ENCODE measurements at regions not wholly inside any gene's neighbourhood (a gene's known extent, or its start where the extent isn't known, plus 50 kb on each side); places are given as distances from the start of the nearest gene placed in this dataset.

DNA sequence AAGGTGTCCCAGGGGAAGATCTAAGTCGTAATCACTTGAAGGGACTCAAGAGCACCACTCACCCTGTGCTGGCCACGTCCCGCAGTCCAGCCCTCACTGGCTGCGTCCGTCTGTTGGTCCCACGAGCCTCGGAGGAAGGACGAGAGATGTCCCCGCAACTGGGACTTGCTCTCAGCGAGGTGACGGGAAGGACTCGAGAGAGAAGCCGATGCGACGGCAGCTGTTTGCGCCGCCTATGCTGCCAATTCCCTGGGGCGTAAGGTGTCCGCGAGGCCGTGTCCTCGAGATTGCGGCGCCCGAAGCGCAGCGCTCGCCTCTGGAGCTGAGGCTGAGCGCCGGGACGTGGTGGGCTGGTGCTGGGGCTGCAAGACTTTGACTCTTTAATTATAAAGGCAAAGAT is 100.6 kb upstream of the SEMA3E start (continued):
- TF ChIP-seq, protein P1, sequence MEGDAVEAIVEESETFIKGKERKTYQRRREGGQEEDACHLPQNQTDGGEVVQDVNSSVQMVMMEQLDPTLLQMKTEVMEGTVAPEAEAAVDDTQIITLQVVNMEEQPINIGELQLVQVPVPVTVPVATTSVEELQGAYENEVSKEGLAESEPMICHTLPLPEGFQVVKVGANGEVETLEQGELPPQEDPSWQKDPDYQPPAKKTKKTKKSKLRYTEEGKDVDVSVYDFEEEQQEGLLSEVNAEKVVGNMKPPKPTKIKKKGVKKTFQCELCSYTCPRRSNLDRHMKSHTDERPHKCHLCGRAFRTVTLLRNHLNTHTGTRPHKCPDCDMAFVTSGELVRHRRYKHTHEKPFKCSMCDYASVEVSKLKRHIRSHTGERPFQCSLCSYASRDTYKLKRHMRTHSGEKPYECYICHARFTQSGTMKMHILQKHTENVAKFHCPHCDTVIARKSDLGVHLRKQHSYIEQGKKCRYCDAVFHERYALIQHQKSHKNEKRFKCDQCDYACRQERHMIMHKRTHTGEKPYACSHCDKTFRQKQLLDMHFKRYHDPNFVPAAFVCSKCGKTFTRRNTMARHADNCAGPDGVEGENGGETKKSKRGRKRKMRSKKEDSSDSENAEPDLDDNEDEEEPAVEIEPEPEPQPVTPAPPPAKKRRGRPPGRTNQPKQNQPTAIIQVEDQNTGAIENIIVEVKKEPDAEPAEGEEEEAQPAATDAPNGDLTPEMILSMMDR (conservative IDR thresholded peaks at IDR 0.05; ENCODE audit: low read depth in 2 of 2) = no peak
- TF ChIP-seq ZNF114 (CRISPR knock-in tag; IDR thresholded peaks at IDR 0.05) = no peak

DNA sequence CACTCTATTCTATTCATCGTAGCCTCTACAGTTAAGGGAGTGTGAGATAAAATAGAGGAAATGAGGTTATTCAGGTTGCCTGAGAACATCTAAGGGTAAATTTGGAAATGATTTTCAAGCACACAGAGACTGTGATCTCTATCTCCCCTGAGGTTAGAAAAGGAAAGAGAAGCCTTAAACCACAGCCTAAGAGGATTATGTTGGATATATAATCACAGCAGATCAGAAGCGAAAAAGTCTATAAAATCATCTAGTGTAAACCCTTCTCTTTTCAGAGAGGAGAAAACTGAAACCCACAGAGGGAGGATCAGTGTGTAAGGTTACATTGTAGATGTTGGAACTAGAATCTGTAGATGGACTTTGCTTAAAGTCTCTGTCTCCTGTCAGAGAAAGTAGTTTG is 90.6 kb upstream of the SEMA3E start:
- no peaks in the 10 kb centered on the region for H3K9me3 Mint-ChIP-seq
- DNase-seq (ENCODE audit: low spot score) (no peak), ATAC-seq (no peak)
- no peaks in the 10 kb centered on the region for H3K36me3 Mint-ChIP-seq (ENCODE audit: low read depth)
- Histone ChIP-seq H4K20me1 (replicated peaks; ENCODE audit: insufficient read depth) (no peaks in the 10 kb centered on the region), H3F3A (replicated peaks; ENCODE audit: low read depth) (no peaks in the 10 kb centered on the region), H3K27me3 (ENCODE audit: insufficient read depth) (no peaks in the 10 kb centered on the region), H2AFZ (no peak overlapping the region), H3K4me3 (no peak overlapping the region), H3K4me2 (no peak overlapping the region), H3K79me2 (replicated peaks; ENCODE audit: insufficient read depth) (no peaks in the 10 kb centered on the region), H3K4me1 (ENCODE audit: insufficient read depth) (no peaks in the 10 kb centered on the region), H3K9me2 (ENCODE audit: insufficient read depth) (no peaks in the 10 kb centered on the region), H3K36me3 (ENCODE audit: insufficient read depth) (no peaks in the 10 kb centered on the region), H3K27ac (ENCODE audit: low read depth) (no peak overlapping the region)
- H3K27ac Mint-ChIP-seq = no peak overlapping the region
- no peak overlapping the region for H3K4me3 Mint-ChIP-seq
- peaks cover 3% of the 10 kb centered on the region; the same call in 2 of the 3 replicates for H3K4me1 Mint-ChIP-seq
- TF ChIP-seq, protein P2, sequence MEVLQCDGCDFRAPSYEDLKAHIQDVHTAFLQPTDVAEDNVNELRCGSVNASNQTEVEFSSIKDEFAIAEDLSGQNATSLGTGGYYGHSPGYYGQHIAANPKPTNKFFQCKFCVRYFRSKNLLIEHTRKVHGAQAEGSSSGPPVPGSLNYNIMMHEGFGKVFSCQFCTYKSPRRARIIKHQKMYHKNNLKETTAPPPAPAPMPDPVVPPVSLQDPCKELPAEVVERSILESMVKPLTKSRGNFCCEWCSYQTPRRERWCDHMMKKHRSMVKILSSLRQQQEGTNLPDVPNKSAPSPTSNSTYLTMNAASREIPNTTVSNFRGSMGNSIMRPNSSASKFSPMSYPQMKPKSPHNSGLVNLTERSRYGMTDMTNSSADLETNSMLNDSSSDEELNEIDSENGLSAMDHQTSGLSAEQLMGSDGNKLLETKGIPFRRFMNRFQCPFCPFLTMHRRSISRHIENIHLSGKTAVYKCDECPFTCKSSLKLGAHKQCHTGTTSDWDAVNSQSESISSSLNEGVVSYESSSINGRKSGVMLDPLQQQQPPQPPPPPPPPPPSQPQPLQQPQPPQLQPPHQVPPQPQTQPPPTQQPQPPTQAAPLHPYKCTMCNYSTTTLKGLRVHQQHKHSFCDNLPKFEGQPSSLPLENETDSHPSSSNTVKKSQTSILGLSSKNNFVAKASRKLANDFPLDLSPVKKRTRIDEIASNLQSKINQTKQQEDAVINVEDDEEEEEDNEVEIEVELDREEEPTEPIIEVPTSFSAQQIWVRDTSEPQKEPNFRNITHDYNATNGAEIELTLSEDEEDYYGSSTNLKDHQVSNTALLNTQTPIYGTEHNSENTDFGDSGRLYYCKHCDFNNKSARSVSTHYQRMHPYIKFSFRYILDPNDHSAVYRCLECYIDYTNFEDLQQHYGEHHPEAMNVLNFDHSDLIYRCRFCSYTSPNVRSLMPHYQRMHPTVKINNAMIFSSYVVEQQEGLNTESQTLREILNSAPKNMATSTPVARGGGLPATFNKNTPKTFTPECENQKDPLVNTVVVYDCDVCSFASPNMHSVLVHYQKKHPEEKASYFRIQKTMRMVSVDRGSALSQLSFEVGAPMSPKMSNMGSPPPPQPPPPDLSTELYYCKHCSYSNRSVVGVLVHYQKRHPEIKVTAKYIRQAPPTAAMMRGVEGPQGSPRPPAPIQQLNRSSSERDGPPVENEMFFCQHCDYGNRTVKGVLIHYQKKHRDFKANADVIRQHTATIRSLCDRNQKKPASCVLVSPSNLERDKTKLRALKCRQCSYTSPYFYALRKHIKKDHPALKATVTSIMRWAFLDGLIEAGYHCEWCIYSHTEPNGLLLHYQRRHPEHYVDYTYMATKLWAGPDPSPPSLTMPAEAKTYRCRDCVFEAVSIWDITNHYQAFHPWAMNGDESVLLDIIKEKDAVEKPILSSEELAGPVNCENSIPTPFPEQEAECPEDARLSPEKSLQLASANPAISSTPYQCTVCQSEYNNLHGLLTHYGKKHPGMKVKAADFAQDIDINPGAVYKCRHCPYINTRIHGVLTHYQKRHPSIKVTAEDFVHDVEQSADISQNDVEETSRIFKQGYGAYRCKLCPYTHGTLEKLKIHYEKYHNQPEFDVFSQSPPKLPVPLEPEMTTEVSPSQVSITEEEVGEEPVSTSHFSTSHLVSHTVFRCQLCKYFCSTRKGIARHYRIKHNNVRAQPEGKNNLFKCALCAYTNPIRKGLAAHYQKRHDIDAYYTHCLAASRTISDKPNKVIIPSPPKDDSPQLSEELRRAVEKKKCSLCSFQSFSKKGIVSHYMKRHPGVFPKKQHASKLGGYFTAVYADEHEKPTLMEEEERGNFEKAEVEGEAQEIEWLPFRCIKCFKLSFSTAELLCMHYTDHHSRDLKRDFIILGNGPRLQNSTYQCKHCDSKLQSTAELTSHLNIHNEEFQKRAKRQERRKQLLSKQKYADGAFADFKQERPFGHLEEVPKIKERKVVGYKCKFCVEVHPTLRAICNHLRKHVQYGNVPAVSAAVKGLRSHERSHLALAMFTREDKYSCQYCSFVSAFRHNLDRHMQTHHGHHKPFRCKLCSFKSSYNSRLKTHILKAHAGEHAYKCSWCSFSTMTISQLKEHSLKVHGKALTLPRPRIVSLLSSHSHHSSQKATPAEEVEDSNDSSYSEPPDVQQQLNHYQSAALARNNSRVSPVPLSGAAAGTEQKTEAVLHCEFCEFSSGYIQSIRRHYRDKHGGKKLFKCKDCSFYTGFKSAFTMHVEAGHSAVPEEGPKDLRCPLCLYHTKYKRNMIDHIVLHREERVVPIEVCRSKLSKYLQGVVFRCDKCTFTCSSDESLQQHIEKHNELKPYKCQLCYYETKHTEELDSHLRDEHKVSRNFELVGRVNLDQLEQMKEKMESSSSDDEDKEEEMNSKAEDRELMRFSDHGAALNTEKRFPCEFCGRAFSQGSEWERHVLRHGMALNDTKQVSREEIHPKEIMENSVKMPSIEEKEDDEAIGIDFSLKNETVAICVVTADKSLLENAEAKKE (CRISPR knock-in tag; IDR thresholded peaks at IDR 0.05) = no peak
- no peak for TF ChIP-seq EZH2 (IDR thresholded peaks at IDR 0.05; ENCODE audit: low read depth, unreplicated experiment)
- H3K27me3 Mint-ChIP-seq (ENCODE audit: insufficient read depth, low read depth, poor library complexity) = no peaks in the 10 kb centered on the region

Data from GM23338 (cell line).